ENCODE measurements at regions not wholly inside any gene's neighbourhood (a gene's known extent, or its start where the extent isn't known, plus 50 kb on each side); places are given as distances from the start of the nearest gene placed in this dataset.

- Histone ChIP-seq H3K36me3 (ENCODE audit: insufficient read depth, low read length) (no peaks in the 10 kb centered on the region), H3K4me1 (ENCODE audit: insufficient read depth, low read length) (no peaks in the 10 kb centered on the region), H3K9me3 (ENCODE audit: control insufficient read depth in 1 of 2, insufficient read depth in 1 of 2, low read length in 2 of 2) (peaks cover 0 to 4% of the 10 kb centered on the region in 2 experiments), H3K27ac (ENCODE audit: low read depth in 1 of 2, low read length in 2 of 2) (no peak overlapping the region), H3K27me3 (ENCODE audit: control insufficient read depth in 1 of 2, insufficient read depth in 2 of 2, low read length in 2 of 2) (no peaks in the 10 kb centered on the region), H3K4me3 (ENCODE audit: low read length) (no peak overlapping the region)
- no peak for TF ChIP-seq CTCF (IDR thresholded peaks at IDR 0.05)
- ChIA-PET POLR2A (no interaction called here), CTCF (no interaction called here)
- H3K27me3 Mint-ChIP-seq = peaks cover 5% of the 10 kb centered on the region
- no peak overlapping the region for H3K27ac Mint-ChIP-seq
- no peaks in the 10 kb centered on the region for H3K4me1 Mint-ChIP-seq (ENCODE audit: low read depth)
- ATAC-seq (ENCODE audit: poor library complexity) (no peak), DNase-seq (no peak)
- intact Hi-C loops (cut with DNase I, micrococcal nuclease) = no loop called here
- H3K36me3 Mint-ChIP-seq (ENCODE audit: low read depth) = no peaks in the 10 kb centered on the region
- peaks cover 4% of the 10 kb centered on the region for H3K9me3 Mint-ChIP-seq
- no peak overlapping the region for H3K4me3 Mint-ChIP-seq
Measured at GRCh38 chr1:68326481-68326880, 94.2 kb upstream of the WLS start.

- Histone ChIP-seq H3K27me3 (ENCODE audit: control insufficient read depth in 1 of 2, insufficient read depth in 2 of 2, low read length in 2 of 2) (no peaks in the 10 kb centered on the region), H3K36me3 (ENCODE audit: insufficient read depth, low read length) (no peaks in the 10 kb centered on the region), H3K9me3 (ENCODE audit: control insufficient read depth in 1 of 2, insufficient read depth in 1 of 2, low read length in 2 of 2) (peaks cover 0 to 4% of the 10 kb centered on the region in 2 experiments), H3K27ac (ENCODE audit: low read depth in 1 of 2, low read length in 2 of 2) (no peak overlapping the region), H3K4me1 (ENCODE audit: insufficient read depth, low read length) (no peaks in the 10 kb centered on the region), H3K4me3 (ENCODE audit: low read length) (no peak overlapping the region)
- no peak for TF ChIP-seq CTCF (IDR thresholded peaks at IDR 0.05)
- Mint-ChIP-seq H3K4me3 (no peak overlapping the region), H3K36me3 (ENCODE audit: low read depth) (no peaks in the 10 kb centered on the region), H3K4me1 (ENCODE audit: low read depth) (no peaks in the 10 kb centered on the region), H3K27me3 (peaks cover 5% of the 10 kb centered on the region), H3K9me3 (peaks cover 4% of the 10 kb centered on the region), H3K27ac (no peak overlapping the region)
- ChIA-PET POLR2A (no interaction called here), CTCF (no interaction called here)
- ATAC-seq (ENCODE audit: poor library complexity) (no peak), DNase-seq (no peak)
- intact Hi-C loops (cut with DNase I, micrococcal nuclease) = no loop called here
Measured at GRCh38 chr1:68324316-68324715, 92.0 kb upstream of the WLS start.

GRCh38 chr1:68322837-68323687, 90.7 kb upstream of the WLS start:
- H3K9me3 Mint-ChIP-seq = peaks cover 4% of the 10 kb centered on the region
- H3K27me3 Mint-ChIP-seq = peaks cover 5% of the 10 kb centered on the region
- no peaks in the 10 kb centered on the region for H3K27me3 ChIP-seq (ENCODE audit: control insufficient read depth in 1 of 2, insufficient read depth in 2 of 2, low read length in 2 of 2)
- no peaks in the 10 kb centered on the region for H3K36me3 Mint-ChIP-seq (ENCODE audit: low read depth)
- H3K27ac ChIP-seq (ENCODE audit: low read depth in 1 of 2, low read length in 2 of 2) = no peak overlapping the region
- no peaks in the 10 kb centered on the region for H3K36me3 ChIP-seq (ENCODE audit: insufficient read depth, low read length)
- no peaks in the 10 kb centered on the region for H3K4me1 Mint-ChIP-seq (ENCODE audit: low read depth)
- no peak for ATAC-seq (ENCODE audit: poor library complexity)
- ChIA-PET CTCF (no interaction called here), POLR2A (no interaction called here)
- H3K4me3 Mint-ChIP-seq = no peak overlapping the region
- intact Hi-C loops (cut with DNase I, micrococcal nuclease) = no loop called here
- H3K9me3 ChIP-seq (ENCODE audit: control insufficient read depth in 1 of 2, insufficient read depth in 1 of 2, low read length in 2 of 2) = peaks cover 0 to 4% of the 10 kb centered on the region in 2 experiments
- TF ChIP-seq CTCF (IDR thresholded peaks at IDR 0.05) = no peak
- DNase-seq = no peak
- no peaks in the 10 kb centered on the region for H3K4me1 ChIP-seq (ENCODE audit: insufficient read depth, low read length)
- no peak overlapping the region for H3K27ac Mint-ChIP-seq
- H3K4me3 ChIP-seq (ENCODE audit: low read length) = no peak overlapping the region

Data from CD4-positive, alpha-beta T cell (primary cell).